ENCODE measurements at regions not wholly inside any gene's neighbourhood (a gene's known extent, or its start where the extent isn't known, plus 50 kb on each side); places are given as distances from the start of the nearest gene placed in this dataset.

GRCh38 chr9:12921621-12922020, 146.8 kb downstream of the LURAP1L start:
- TF ChIP-seq, protein P1, sequence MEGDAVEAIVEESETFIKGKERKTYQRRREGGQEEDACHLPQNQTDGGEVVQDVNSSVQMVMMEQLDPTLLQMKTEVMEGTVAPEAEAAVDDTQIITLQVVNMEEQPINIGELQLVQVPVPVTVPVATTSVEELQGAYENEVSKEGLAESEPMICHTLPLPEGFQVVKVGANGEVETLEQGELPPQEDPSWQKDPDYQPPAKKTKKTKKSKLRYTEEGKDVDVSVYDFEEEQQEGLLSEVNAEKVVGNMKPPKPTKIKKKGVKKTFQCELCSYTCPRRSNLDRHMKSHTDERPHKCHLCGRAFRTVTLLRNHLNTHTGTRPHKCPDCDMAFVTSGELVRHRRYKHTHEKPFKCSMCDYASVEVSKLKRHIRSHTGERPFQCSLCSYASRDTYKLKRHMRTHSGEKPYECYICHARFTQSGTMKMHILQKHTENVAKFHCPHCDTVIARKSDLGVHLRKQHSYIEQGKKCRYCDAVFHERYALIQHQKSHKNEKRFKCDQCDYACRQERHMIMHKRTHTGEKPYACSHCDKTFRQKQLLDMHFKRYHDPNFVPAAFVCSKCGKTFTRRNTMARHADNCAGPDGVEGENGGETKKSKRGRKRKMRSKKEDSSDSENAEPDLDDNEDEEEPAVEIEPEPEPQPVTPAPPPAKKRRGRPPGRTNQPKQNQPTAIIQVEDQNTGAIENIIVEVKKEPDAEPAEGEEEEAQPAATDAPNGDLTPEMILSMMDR (IDR thresholded peaks at IDR 0.05), result no peak
- TF ChIP-seq GATA3 (IDR thresholded peaks at IDR 0.05; ENCODE audit: borderline replicate concordance) (no peak), RCOR1 (IDR thresholded peaks at IDR 0.05; ENCODE audit: low read depth, low read length) (no peak), SMC3 (IDR thresholded peaks at IDR 0.05) (no peak), MAX (IDR thresholded peaks at IDR 0.05) (no peak), POLR2A (IDR thresholded peaks at IDR 0.05; ENCODE audit: low read length) (no peak)

Measured in A549 (cell line).